HCT116 (cell line): ENCODE measurements at regions not wholly inside any gene's neighbourhood (a gene's known extent, or its start where the extent isn't known, plus 50 kb on each side); places are given as distances from the start of the nearest gene placed in this dataset.

Source experiments
- ATAC-seq: fragments of 200-7000 bp; cut with Tn5 transposase; 2 replicates; pipeline ENCODE4 v1.9.1; 2020; ENCODE audit warnings: mild to moderate bottlenecking, moderate library complexity
- BruUV-seq: library from RNA; stranded (reverse); fragments of 400-500 nt; replicated peaks from 2 replicates; lab custom pipeline; 2021; lab: Mats Ljungman, UMichigan
- CTCF ChIA-PET: fragments of 300-600 bp; sonication (Branson Sonifier 250); formaldehyde crosslinking; loops from one replicate; lab custom pipeline; 2021; ENCODE audit warnings: antibody characterized with exemption; lab: Charles Lee
- POLR2A ChIA-PET: fragments of 300-600, 350-600 bp; sonication (Branson Sonifier 250); formaldehyde crosslinking; loops from one replicate; lab custom pipeline; 2021; ENCODE audit warnings: antibody characterized with exemption; lab: Charles Lee
- RAD21 ChIA-PET, 2 experiments: fragments of 300-600 bp; sonication (Branson Sonifier 250); formaldehyde crosslinking; loops; one replicate each; lab custom pipeline; 2023; ENCODE audit warnings: low total read pairs in 2 of 2; ENCODE audit not compliant: uncharacterized antibody in 2 of 2, unreplicated experiment in 2 of 2, low non-redundant PET in 1 of 2; lab: Charles Lee
- DNase-seq: peaks from one replicate; pipeline ENCODE4 v3.0.0-alpha.2; 2010; ENCODE audit warnings: low read depth, low spot score
- H2AFZ ChIP-seq: fragments of 200-600 bp; shearing (Covaris generic), sonication (generic); 2 replicates; pipeline ENCODE4 v1.6.1; 2017; ENCODE audit warnings: low read depth, mixed run types, mixed read lengths, antibody characterized with exemption, low read length; ENCODE audit not compliant: poor library complexity, severe bottlenecking
- H3K27ac ChIP-seq: 2 replicates; pipeline ENCODE4 v1.5.1; 2012; ENCODE audit warnings: low read depth, low read length
- H3K27me3 ChIP-seq: fragments of 200-600 bp; sonication (generic); 2 replicates; pipeline ENCODE4 v1.6.1; 2016; ENCODE audit warnings: mixed run types, low read length, mixed read lengths; ENCODE audit not compliant: insufficient read depth
- H3K36me3 ChIP-seq, 2 experiments: fragments of 200-500 bp in 1 of 2; fragments of 200-600 bp in 1 of 2; sonication (Bioruptor generic) in 1 of 2; sonication (generic) in 1 of 2; 2 replicates each; pipeline versions ENCODE4 v1.5.1 to v1.6.1; 2014 to 2016; ENCODE audit warnings: low read length in 2 of 2, inconsistent platforms in 1 of 2, mixed read lengths in 1 of 2, mixed run types in 1 of 2; ENCODE audit not compliant: insufficient read depth in 2 of 2, control insufficient read depth in 1 of 2
- H3K4me1 ChIP-seq, 2 experiments: fragments of 200-600 bp in 1 of 2; sonication (generic) in 1 of 2; 2 replicates each; pipeline versions ENCODE4 v1.5.1 to v1.6.1; 2012 to 2017; ENCODE audit warnings: low read length in 2 of 2, inconsistent platforms in 1 of 2, mild to moderate bottlenecking in 1 of 2, mixed read lengths in 1 of 2, mixed run types in 1 of 2, moderate library complexity in 1 of 2; ENCODE audit not compliant: insufficient read depth in 2 of 2, control insufficient read depth in 1 of 2
- H3K4me2 ChIP-seq: fragments of 200-600 bp; sonication (generic); 2 replicates; pipeline ENCODE4 v1.6.1; 2017; ENCODE audit warnings: mixed run types, low read length, mixed read lengths
- H3K4me3 ChIP-seq, 2 experiments: fragments of 200-600 bp in 1 of 2; sonication (generic) in 1 of 2; replicated peaks in 1 of 2; 2 replicates each; pipeline ENCODE4 v1.5.1; 2011 to 2016; ENCODE audit warnings: low read length in 2 of 2, control low read depth in 1 of 2, low read depth in 1 of 2, mild to moderate bottlenecking in 1 of 2, mixed read lengths in 1 of 2, mixed run types in 1 of 2
- H3K79me2 ChIP-seq: fragments of 200-600 bp; sonication (generic); 2 replicates; pipeline ENCODE4 v1.6.1; 2017; ENCODE audit warnings: mild to moderate bottlenecking, mixed run types, low read length, moderate library complexity, mixed read lengths; ENCODE audit not compliant: insufficient read depth
- H3K9ac ChIP-seq: fragments of 200-600 bp; sonication (generic); 2 replicates; pipeline ENCODE4 v1.6.1; 2016; ENCODE audit warnings: low read length, mixed read lengths
- H3K9me2 ChIP-seq: fragments of 200-600 bp; sonication (generic), shearing (Covaris generic); 2 replicates; pipeline ENCODE4 v1.6.1; 2017; ENCODE audit warnings: mixed run types, mild to moderate bottlenecking, moderate library complexity; ENCODE audit not compliant: insufficient read depth
- H3K9me3 ChIP-seq, 2 experiments: fragments of 200-500 bp in 1 of 2; fragments of 200-600 bp in 1 of 2; sonication (Bioruptor generic) in 1 of 2; sonication (generic) in 1 of 2; 2 replicates each; pipeline ENCODE4 v1.6.1; 2014 to 2017; ENCODE audit warnings: low read length in 2 of 2, mixed read lengths in 2 of 2, inconsistent platforms in 1 of 2, low read depth in 1 of 2, mild to moderate bottlenecking in 1 of 2, mixed run types in 1 of 2, moderate library complexity in 1 of 2; ENCODE audit not compliant: control insufficient read depth in 1 of 2, insufficient read depth in 1 of 2
- H4K20me1 ChIP-seq: fragments of 200-600 bp; sonication (generic), shearing (Covaris generic); 2 replicates; pipeline ENCODE4 v1.6.1; 2017; ENCODE audit warnings: mixed run types, mild to moderate bottlenecking, moderate library complexity; ENCODE audit not compliant: insufficient read depth
- ATF3 ChIP-seq: IDR thresholded peaks from 2 replicates; pipeline ENCODE4 v1.6.1; 2012
- CBX3 ChIP-seq: IDR thresholded peaks from 2 replicates; pipeline ENCODE4 v1.6.1; 2012; ENCODE audit warnings: low read depth
- ELF1 ChIP-seq: IDR thresholded peaks from 2 replicates; pipeline ENCODE4 v1.6.1; 2012; ENCODE audit warnings: low read depth, borderline replicate concordance
- EZH2 ChIP-seq: fragments of 200-600 bp; sonication (generic); IDR thresholded peaks from 2 replicates; pipeline ENCODE4 v1.6.1; 2017; ENCODE audit warnings: antibody characterized with exemption, mixed run types
- FOSL1 ChIP-seq: IDR thresholded peaks from 2 replicates; pipeline ENCODE4 v1.6.1; 2012; ENCODE audit warnings: low read depth
- MAX ChIP-seq: IDR thresholded peaks from 2 replicates; pipeline ENCODE4 v1.6.1; 2012
- POLR2A ChIP-seq: IDR thresholded peaks from 2 replicates; pipeline ENCODE4 v1.7.0; 2011; ENCODE audit warnings: borderline replicate concordance; ENCODE audit not compliant: insufficient read depth, insufficient read length; ENCODE audit errors: extremely low read depth
- POLR2AphosphoS5 ChIP-seq: IDR thresholded peaks from 2 replicates; pipeline ENCODE4 v1.6.1; 2011; ENCODE audit warnings: mild to moderate bottlenecking, low read depth, low read length, moderate library complexity
- RAD21 ChIP-seq: IDR thresholded peaks from 2 replicates; pipeline ENCODE4 v1.6.1; 2012; ENCODE audit warnings: low read depth, mild to moderate bottlenecking
- TCF7L2 ChIP-seq: IDR thresholded peaks from 2 replicates; pipeline ENCODE4 v1.7.0; 2011; ENCODE audit warnings: borderline replicate concordance, inconsistent platforms; ENCODE audit not compliant: insufficient read depth, insufficient read length; ENCODE audit errors: extremely low read depth
- YY1 ChIP-seq: IDR thresholded peaks from 2 replicates; pipeline ENCODE4 v1.6.1; 2011; ENCODE audit warnings: low read length, low read depth, moderate library complexity, mild to moderate bottlenecking; ENCODE audit not compliant: insufficient replicate concordance; ENCODE audit errors: extremely low read depth
- ZBTB33 ChIP-seq: IDR thresholded peaks from 2 replicates; pipeline ENCODE4 v1.6.1; 2011; ENCODE audit warnings: mild to moderate bottlenecking, low read length, moderate library complexity; ENCODE audit not compliant: insufficient replicate concordance; ENCODE audit errors: extremely low read depth
- intact Hi-C: fragments of 100-400 bp; cut with micrococcal nuclease; formaldehyde crosslinking; loops from 2 replicates; pipeline ENCODE4 v1.10.0; 2022

GRCh38 chr16:87100306-87101058 lies 216.7 kb downstream of the C16orf95 start:
- intact Hi-C loops: no loop called here
- no peaks in the 10 kb centered on the region for H3K79me2 ChIP-seq
- H4K20me1 ChIP-seq: no peaks in the 10 kb centered on the region
- no peaks in the 10 kb centered on the region for H3K9me2 ChIP-seq
- no peaks in the 10 kb centered on the region for H3K9me3 ChIP-seq
- H3K27ac ChIP-seq: no peak overlapping the region
- no TSS peak for BruUV-seq
- DNase-seq (no peak), ATAC-seq (no peak)
- no peak overlapping the region for H2AFZ ChIP-seq
- ChIA-PET RAD21 (no interaction called here), CTCF (no interaction called here), POLR2A (no interaction called here)
- peaks cover 24% of the 10 kb centered on the region; the same call in 1 of the 2 replicates for H3K27me3 ChIP-seq
- TF ChIP-seq YY1 (no peak), FOSL1 (no peak), MAX (no peak), RAD21 (no peak), ATF3 (no peak), CBX3 (no peak), POLR2A (no peak), POLR2AphosphoS5 (no peak), ELF1 (no peak), EZH2 (no peak), TCF7L2 (no peak), ZBTB33 (no peak)
- no peak overlapping the region for H3K4me2 ChIP-seq
- H3K4me3 ChIP-seq: no peak overlapping the region
- no peaks in the 10 kb centered on the region for H3K36me3 ChIP-seq
- no peaks in the 10 kb centered on the region for H3K4me1 ChIP-seq
- H3K9ac ChIP-seq: no peak overlapping the region
